HG02571 (cell line): ENCODE measurements at regions not wholly inside any gene's neighbourhood (a gene's known extent, or its start where the extent isn't known, plus 50 kb on each side); places are given as distances from the start of the nearest gene placed in this dataset.

Experiments used
- ATAC-seq: cut with Tn5 transposase; IDR thresholded peaks from one replicate; pipeline ENCODE4 v1.9.1; 2021; ENCODE audit warnings: mild to moderate bottlenecking, moderate library complexity; ENCODE audit not compliant: unreplicated experiment

DNA sequence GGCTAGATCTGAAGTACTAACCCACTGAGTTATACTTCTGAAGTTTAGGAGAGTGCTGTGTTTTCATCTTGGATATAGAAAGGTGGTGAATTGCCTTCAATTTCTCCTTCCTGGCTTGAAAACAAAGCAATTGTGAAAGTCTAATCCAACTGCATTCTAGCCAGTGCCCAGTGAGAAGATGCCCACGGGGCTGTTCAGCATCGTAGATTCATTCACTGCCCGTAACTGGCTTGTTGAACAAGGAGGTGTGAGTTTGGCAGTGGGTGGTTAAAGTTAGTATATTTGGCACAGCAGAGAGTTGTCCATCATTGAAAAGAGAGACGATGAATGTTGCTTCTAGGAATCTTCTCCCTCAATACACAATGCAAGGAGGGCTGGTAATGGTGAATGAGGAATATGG is 82.3 kb upstream of the RND3 start:
- no peak for ATAC-seq

DNA sequence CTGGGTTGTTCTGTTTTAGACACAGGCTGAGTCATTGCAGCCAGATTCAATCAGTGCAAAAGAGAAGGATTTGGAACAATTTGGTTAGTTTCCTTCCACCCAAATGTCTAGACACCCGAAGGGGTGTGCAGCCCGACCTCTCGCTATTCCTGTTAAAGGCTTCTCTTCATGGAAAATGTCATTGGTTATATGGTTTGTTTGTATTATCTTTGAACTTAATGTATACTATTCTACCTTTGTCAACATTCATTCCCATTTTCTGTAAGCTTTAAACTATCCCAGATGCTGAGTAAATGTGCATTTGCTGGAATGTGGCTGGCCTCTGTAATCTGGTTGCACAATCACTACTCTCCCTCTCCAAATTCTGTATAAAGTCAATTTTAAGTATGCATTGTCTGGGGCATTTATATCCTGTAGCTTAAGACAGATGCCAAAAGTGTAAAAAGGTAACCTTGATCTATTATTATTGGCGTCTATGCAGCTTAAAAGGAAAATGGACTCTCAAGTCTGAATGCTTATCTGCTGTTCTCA is 80.4 kb upstream of the RND3 start:
- ATAC-seq = no peak

DNA sequence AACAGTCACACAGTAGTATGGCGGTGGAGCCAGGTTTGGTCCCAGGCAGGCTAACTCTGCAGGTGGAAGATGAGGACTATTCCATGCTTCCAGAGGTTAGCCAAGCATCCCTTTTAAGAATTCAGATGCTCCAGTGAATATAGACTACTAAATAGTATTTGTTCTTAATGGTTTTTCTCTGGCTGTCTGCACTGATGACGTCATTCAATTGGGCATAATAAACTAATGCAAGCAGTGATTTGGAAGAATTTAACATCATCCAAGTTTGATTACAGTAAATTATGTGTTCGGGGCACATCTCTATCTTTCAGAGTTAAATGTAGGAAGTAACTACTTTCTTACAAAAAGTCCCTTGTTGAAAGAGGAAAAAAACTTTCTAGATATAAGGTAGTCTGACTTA is 78.8 kb upstream of the RND3 start:
- no peak for ATAC-seq

DNA sequence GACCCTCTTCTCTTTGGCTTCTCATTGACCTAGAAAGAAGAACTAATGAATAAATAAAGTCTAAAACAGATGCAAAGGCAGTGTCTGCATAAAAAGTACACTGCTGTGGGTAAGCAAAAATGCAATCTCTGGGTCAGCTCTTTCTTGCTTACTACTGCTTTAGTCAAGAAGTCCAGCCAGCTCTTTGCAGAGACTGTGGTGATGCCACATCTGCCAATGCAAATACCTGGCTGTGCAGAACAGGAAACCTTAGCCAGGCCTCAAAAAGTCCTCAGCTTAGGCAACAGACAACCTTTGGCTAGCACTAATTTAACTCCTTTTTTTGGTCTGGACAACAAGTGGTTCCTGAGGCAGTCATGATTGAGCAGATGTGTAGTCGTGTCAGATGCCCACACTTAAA is 73.6 kb upstream of the RND3 start:
- ATAC-seq = no peak

DNA sequence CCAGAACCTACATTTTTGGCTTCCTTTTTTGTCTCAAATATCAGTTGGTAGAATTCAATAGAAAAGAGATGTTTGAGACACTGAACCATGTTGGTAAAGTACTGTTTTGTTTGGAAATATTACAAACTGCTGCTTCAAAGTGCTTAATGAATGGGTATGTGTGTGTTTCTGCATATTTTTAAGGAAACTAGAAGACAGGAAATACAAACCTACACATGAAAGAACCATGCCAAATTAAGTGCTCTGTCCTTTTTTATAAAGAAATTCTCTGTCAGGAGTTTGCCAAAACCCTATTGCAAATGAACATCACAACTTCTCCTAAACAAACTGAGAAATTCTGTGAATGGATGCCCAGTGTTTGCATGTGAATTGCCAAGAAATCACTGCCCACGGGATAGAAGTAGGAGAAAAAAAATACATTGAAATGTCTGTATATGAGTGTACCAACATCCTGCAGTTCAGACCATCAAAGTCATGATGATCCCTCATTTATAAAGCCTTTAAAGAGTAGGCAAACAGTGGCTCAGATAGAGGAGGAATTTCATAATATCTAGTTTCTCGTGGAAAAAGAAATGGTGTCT is 69.6 kb upstream of the RND3 start:
- ATAC-seq = no peak

DNA sequence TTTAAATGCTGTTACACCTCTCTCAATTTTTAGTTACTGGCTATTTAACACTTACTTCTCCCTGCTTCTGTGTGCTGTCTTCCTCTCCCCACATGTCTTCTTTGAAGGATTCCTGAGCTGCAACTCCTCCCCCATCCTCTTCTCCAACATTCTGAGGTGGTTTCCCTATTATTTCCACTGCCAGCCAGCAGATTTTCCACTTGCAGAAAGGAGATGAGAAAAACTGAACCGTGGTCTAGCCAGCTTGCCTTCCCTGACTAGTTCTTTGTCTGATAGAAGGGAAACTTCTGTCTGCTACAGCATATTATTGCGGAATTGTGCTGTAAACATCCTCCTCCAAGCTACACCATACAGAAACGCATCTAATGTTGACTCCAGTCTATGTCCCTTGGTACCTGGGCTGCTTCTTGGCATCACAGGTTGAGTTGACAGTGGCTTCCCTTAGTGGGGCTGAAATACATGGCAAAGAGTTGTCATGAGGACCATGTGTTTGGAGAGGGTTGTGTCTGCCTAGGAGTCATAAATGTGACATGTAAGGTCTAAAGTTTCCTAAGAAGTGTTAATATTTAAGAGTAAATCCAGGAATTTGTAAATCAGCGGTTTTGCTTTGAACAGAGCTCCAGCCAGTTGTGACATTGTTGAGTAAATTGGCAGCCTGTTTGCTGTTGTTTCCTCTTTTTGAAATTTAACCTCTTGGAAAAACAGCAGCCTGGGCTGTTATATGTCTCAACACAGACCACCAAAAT is 68.3 kb upstream of the RND3 start:
- no peak for ATAC-seq

DNA sequence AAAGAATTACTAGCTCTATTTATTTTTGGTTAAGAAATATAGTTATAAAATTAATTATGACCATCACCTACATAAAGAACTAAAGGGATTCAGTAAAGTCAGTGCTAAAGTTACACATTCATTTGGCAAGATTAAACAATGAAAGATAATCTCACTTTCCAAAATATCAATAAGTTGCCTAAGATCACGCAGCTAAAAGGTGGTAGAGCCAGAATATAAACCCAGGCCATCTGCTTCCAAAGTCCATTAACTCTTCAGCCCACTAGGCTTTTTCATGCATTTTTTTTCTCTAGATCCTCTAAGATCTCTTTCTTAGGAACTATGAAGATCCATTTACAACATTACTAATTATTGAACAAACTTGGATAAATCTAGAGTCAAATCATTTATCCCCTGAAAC is 66.6 kb upstream of the RND3 start:
- no peak for ATAC-seq

DNA sequence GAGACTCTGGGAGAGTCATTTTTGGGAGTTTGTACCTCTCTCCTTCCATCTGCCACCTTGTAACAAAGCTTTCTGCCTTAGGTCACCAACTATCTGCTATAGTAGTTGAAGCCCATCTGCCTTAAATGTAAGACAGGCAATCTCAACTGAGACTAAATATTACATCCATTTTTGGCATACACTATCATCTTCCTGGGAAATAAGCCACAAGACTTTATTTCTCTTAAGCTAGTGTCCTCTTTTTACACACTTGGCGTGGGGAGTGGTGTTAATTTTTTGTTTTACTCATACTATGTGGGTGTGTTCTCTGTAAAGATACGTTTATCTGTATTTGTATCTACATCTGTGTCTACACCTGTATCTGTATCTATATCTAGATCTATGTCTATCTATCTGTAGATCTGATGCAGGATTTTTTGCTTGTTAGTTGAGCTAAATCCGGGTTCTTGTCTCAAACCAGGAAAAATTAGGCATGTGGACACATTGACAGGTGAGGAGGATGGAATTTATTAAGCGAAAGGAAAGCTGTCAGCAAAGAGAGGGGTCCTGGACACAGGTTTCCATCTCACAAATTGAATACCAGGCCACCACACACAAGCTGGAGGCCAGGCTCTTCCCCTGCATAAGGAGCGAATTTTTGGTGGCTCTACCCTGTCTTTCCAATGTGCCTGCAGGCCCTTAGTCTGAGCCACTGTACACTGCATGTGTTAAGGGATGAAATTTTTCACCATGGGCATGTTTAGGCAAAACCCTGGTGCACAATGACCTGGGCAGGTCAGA is 64.8 kb upstream of the RND3 start:
- no peak for ATAC-seq

DNA sequence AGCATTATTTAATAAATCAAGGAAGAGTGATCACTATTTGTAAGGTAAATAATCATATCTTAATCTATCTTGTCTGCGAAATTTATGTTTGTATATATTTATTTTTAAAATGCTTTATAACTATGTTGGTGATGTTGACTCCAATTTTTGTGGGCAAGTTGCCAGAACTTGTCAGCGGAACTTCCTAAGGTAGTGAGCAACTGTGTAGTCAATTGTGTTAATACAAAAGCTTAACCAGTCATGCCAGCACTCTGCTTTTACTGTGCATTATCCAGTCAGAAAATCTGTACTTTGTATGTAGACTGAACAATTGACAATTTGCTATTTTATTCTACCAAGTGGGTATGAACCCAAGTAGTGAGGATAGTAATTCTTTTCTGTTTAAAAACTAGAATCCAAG is 61.9 kb upstream of the RND3 start:
- ATAC-seq = no peak

DNA sequence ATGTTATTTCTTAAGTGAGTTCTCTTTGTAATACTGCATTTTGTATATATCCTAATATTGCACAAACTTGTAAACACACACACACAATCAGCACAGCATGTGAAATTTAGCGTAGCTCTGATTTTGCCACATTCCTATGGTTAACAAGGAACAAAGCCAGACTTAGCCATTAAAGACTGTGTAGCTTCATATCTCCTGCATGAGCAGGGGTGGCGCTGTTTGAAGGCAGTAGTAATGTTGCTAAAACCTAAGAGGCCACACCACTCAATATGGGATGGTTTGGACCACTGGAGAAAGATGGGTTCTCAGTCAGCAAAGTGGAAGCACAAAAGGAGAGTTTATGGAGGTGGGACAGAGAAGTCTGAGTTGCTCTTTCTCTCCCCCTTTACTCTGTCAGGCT is 61.1 kb upstream of the RND3 start:
- no peak for ATAC-seq

DNA sequence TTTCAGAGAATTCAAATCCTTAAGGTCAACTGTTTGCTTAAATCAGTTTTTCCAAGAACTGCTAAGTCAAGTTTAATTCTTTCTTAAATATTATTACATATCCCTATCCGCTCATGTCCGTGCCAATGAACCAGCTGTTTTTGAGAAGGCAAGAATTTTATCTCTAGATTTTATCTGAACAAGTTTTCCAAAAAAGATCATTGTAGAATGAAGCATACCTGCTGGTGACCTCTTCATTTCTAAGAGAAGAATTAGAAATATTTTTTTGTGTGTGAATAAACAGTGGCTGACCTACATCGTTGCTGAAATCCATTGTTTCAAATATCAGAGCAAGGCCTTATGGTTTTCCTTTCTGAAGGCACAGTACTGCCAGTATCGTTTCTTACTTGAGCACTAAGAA is 58.4 kb upstream of the RND3 start:
- no peak for ATAC-seq

DNA sequence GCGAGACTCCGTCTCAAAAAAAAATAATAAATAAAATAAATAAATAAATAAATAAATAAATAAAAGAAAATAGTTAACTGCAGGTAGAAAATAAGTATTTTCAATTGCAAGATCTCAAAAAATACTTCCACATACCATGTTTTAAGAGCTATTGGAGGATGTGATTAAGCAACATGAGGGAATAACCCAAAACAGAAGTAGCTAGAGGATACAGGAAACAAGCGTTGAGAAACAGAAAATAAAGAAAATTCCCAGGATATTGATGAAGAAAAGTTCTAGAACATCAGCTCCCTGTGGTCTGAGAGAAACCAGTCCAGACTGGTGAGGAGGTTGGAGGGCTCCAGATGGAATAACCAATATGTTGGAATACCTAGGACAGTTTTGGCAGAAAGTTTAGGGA is 57.3 kb upstream of the RND3 start:
- no peak for ATAC-seq

DNA sequence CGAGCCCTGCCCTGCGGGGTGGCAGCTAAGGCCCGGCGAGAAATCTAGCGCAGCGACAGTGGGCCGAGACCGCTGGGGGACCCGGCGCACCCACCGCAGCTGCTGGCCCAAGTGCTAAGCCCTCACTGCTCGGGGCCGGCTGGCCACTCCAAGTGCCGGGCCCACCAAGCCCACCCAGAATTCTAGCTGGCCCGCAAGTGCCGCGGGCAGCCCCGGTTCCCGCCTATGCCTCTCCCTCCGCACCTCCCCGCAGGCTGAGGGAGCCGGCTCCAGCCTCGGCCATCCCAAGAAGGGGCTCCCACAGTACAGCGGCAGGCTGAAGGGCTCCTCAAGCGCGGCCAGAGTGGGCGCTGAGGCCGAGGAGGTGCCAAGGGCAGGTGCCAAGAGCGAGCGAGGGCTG is 55.2 kb upstream of the RND3 start:
- no peak for ATAC-seq

DNA sequence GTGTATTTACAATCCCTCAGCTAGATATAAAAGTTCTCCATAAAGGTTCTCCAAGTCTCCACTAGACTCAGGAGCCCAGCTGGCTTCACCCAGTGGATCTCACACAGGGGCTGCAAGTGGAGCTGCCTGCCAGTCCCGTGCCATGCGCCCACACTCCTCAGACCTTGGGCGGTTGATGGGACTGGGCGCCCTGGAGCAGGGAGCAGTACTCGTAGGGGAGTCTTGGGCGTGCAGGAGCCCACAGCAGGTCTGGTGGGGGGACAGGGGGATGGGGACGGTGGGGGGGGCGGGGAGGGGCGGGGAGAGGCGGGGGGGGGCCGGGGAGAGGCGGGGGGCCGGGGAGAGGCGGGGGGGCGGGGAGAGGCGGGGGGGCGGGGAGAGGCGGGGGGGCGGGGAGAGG is 54.7 kb upstream of the RND3 start:
- no peak for ATAC-seq

DNA sequence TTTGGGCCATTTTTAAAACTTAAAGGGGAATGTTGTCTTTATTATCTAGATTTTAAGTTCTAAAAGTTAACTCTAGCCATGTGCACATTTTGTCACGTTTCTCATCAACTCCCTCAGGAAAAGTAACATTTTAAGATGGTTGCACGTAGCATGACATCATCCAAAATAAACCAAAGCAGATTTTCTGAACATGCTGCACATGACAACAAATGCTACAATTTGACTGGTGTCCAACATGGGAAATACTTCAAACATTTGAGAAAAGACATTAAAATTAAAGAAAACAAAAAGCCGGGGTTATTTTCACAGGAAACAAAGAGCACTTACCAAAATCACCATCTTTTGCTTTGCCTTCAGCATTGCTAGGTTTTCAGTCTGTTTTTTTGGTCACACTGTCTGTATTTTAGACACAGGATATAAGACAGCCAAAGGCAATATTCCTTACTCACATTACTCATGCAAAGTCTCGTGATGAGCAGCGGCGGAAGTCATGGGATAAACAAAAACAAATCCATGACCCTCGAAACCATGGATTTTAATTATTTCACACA is 51.3 kb upstream of the RND3 start:
- no peak for ATAC-seq
